Kidney (tissue), 13 donors: ENCODE measurements at regions not wholly inside any gene's neighbourhood (a gene's known extent, or its start where the extent isn't known, plus 50 kb on each side); places are given as distances from the start of the nearest gene placed in this dataset.

Experiments
- DNase-seq, 5 donors: peaks; one replicate each; pipeline ENCODE4 v3.0.0-alpha.2; 2013 to 2020
- FAIRE-seq: peaks from 2 replicates; lab custom pipeline; 2012; peaks lifted over from hg19 to GRCh38; lab: Jason Lieb, UNC
- H3K27ac ChIP-seq, 2 donors: one replicate each; pipeline ENCODE4 v1.7.0; 2013; ENCODE audit warnings: low read depth in 2 of 2, low read length in 2 of 2, inconsistent platforms in 1 of 2
- H3K27me3 ChIP-seq: one replicate; pipeline ENCODE4 v1.7.1; 2013; ENCODE audit warnings: low read length, inconsistent platforms; ENCODE audit not compliant: control insufficient read depth, insufficient read depth
- H3K36me3 ChIP-seq, 3 donors: one replicate each; pipeline versions ENCODE4 v1.7.0 to v1.7.1; 2013; ENCODE audit warnings: low read length in 3 of 3, control low read depth in 1 of 3, inconsistent platforms in 1 of 3; ENCODE audit not compliant: insufficient read depth in 3 of 3, control insufficient read depth in 2 of 3
- H3K4me1 ChIP-seq, 3 donors: one replicate each; pipeline versions ENCODE4 v1.7.0 to v1.7.1; 2013; ENCODE audit warnings: low read length in 3 of 3, inconsistent platforms in 1 of 3, low read depth in 1 of 3; ENCODE audit not compliant: control insufficient read depth in 2 of 3, insufficient read depth in 2 of 3
- H3K4me3 ChIP-seq, 3 donors: one replicate each; pipeline versions ENCODE4 v1.7.0 to v1.8.1; 2013; ENCODE audit warnings: low read length in 3 of 3, control low read depth in 1 of 3, inconsistent platforms in 1 of 3
- H3K9ac ChIP-seq, 3 donors: one replicate each; pipeline versions ENCODE4 v1.7.0 to v1.7.1; 2013; ENCODE audit warnings: low read length in 3 of 3, control low read depth in 1 of 3, inconsistent platforms in 1 of 3
- H3K9me3 ChIP-seq, 3 donors: one replicate each; pipeline versions ENCODE4 v1.7.0 to v1.7.1; 2013; ENCODE audit warnings: low read length in 3 of 3, control low read depth in 1 of 3, inconsistent platforms in 1 of 3; ENCODE audit not compliant: control insufficient read depth in 2 of 3, insufficient read depth in 1 of 3
- CTCF ChIP-seq: IDR thresholded peaks from 3 replicates; pipeline ENCODE4 v1.5.1; 2012; ENCODE audit warnings: mild to moderate bottlenecking, moderate library complexity, borderline replicate concordance; ENCODE audit not compliant: insufficient read depth; ENCODE audit errors: extremely low read depth
- intact Hi-C: fragments of 100-400 bp; cut with DNase I; formaldehyde crosslinking; loops from one replicate; pipeline ENCODE4 v1.11.1; 2022
- donor health status: control.
- donor health status: control.
- donor health status: control.
- donor health status: control.
- donor health status: control.
- donor health status: DM: yes; HTN: yes; CAD: no.
- donor health status: Normal renal cell carcinoma (clear cell type).

DNA sequence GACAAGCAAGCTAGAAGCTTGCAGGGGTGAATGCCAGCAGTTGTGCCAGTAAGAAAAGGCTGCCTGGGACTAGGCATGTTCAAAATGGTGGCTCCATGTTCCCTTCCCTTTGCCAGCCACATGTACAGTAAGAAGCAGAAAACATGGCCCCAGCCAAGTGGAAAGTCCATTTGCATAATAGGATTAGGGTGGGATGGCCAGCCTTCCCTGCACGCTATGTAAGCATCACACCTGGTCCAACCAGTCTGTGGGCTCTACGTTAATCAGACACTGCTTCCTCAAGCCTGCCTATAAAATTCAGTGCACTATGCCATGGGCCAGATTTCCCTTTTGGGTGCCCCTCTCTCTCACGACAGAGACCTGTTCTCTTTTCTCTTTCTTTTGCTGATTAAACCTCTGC, 288.4 kb downstream of the GXYLT1 start:
- H3K36me3 ChIP-seq = no peaks in the 10 kb centered on the region
- peaks cover 0 to 4% (median 0%) of the 10 kb centered on the region in 3 donors for H3K9me3 ChIP-seq
- H3K27ac ChIP-seq = no peak overlapping the region
- DNase-seq = no peak
- no peak for TF ChIP-seq CTCF
- no peak overlapping the region for H3K9ac ChIP-seq
- H3K4me1 ChIP-seq = no peaks in the 10 kb centered on the region
- intact Hi-C loops = no loop called here
- no peaks in the 10 kb centered on the region for H3K27me3 ChIP-seq
- no peak overlapping the region for H3K4me3 ChIP-seq
- FAIRE-seq = no peak

GRCh38 chr12:41850046-41850445, 294.6 kb downstream of the GXYLT1 start:
- DNase-seq (no peak), FAIRE-seq (no peak)
- Histone ChIP-seq H3K4me3 (no peak overlapping the region), H3K9ac (no peak overlapping the region), H3K27ac (no peak overlapping the region), H3K9me3 (peaks cover 0 to 4% (median 0%) of the 10 kb centered on the region in 3 donors), H3K36me3 (no peaks in the 10 kb centered on the region), H3K27me3 (no peaks in the 10 kb centered on the region), H3K4me1 (no peaks in the 10 kb centered on the region)
- TF ChIP-seq CTCF = no peak
- intact Hi-C loops = no loop called here

DNA sequence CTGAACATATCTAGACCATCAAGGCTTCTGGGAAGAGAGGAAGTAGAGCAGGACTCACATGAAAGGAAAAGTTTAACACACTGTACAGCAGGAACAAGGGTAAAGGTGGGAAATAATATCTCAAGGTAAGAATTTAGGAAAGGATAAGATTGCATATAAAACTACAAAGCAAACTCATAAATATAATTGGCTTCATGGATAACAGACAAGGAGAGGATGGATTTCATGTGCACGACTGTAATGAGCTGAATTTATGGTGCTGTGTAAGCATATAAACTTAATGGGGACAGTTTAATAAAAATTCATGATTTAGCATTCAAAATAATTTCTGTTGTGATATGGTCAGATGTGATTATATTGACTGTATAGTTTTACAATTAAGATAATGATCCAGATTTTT, 298.0 kb downstream of the GXYLT1 start:
- intact Hi-C loops = no loop called here
- FAIRE-seq (no peak), DNase-seq (no peak)
- no peak for TF ChIP-seq CTCF
- no peaks in the 10 kb centered on the region for H3K27me3 ChIP-seq
- no peak overlapping the region for H3K4me3 ChIP-seq
- no peaks in the 10 kb centered on the region for H3K36me3 ChIP-seq
- peaks cover 0 to 4% (median 0%) of the 10 kb centered on the region in 3 donors for H3K9me3 ChIP-seq
- H3K27ac ChIP-seq = no peak overlapping the region
- no peak overlapping the region for H3K9ac ChIP-seq
- H3K4me1 ChIP-seq = no peaks in the 10 kb centered on the region

- no peak overlapping the region for H3K4me3 ChIP-seq
- no peaks in the 10 kb centered on the region for H3K36me3 ChIP-seq
- no peak overlapping the region for H3K27ac ChIP-seq
- no peaks in the 10 kb centered on the region for H3K4me1 ChIP-seq
- no peak for TF ChIP-seq CTCF
- intact Hi-C loops = no loop called here
- no peaks in the 10 kb centered on the region for H3K27me3 ChIP-seq
- no peaks in the 10 kb centered on the region for H3K9me3 ChIP-seq
- FAIRE-seq (no peak), DNase-seq (no peak)
- no peak overlapping the region for H3K9ac ChIP-seq
These were observed 308.3 kb downstream of the GXYLT1 start for GRCh38 chr12:41836416-41836815.
